Activated T-cell treated with anti-CD3 and anti-CD28 coated beads, Interleukin-2, amount 50 U/mL, for 72 hours (primary cell): ENCODE measurements at regions not wholly inside any gene's neighbourhood (a gene's known extent, or its start where the extent isn't known, plus 50 kb on each side); places are given as distances from the start of the nearest gene placed in this dataset.

Experiments
- ATAC-seq, 2 donors: fragments of 150-1000 bp; cut with Tn5 transposase; replicated peaks in 1 of 2; 2 replicates each; pipeline ENCODE4 v1.10.0; 2021; ENCODE audit warnings: moderate library complexity in 2 of 2, mild to moderate bottlenecking in 1 of 2
- DNase-seq, 2 donors: peaks; one replicate each; pipeline ENCODE4 v3.0.0; 2021 to 2022; ENCODE audit warnings: mixed read lengths in 1 of 2
- H3K27ac Mint-ChIP-seq: one replicate; pipeline ENCODE4 v1.8.0; 2022; ENCODE audit warnings: mild to moderate bottlenecking, moderate library complexity, mixed read lengths
- H3K27me3 Mint-ChIP-seq: one replicate; pipeline ENCODE4 v1.8.0; 2022; ENCODE audit warnings: low read depth, mixed read lengths
- H3K36me3 Mint-ChIP-seq, 2 donors: one replicate each; pipeline ENCODE4 v1.8.0; 2022; ENCODE audit warnings: mixed read lengths in 2 of 2, mild to moderate bottlenecking in 1 of 2; ENCODE audit not compliant: insufficient read depth in 2 of 2
- H3K4me1 Mint-ChIP-seq: one replicate; pipeline ENCODE4 v1.8.0; 2022; ENCODE audit warnings: low read depth, mixed read lengths
- H3K4me3 Mint-ChIP-seq, 2 donors: one replicate each; pipeline ENCODE4 v1.8.0; 2022; ENCODE audit warnings: mild to moderate bottlenecking in 2 of 2, mixed read lengths in 2 of 2, moderate library complexity in 2 of 2
- H3K9me3 Mint-ChIP-seq, 2 donors: one replicate each; pipeline ENCODE4 v1.8.0; 2022; ENCODE audit warnings: mixed read lengths in 2 of 2

DNA sequence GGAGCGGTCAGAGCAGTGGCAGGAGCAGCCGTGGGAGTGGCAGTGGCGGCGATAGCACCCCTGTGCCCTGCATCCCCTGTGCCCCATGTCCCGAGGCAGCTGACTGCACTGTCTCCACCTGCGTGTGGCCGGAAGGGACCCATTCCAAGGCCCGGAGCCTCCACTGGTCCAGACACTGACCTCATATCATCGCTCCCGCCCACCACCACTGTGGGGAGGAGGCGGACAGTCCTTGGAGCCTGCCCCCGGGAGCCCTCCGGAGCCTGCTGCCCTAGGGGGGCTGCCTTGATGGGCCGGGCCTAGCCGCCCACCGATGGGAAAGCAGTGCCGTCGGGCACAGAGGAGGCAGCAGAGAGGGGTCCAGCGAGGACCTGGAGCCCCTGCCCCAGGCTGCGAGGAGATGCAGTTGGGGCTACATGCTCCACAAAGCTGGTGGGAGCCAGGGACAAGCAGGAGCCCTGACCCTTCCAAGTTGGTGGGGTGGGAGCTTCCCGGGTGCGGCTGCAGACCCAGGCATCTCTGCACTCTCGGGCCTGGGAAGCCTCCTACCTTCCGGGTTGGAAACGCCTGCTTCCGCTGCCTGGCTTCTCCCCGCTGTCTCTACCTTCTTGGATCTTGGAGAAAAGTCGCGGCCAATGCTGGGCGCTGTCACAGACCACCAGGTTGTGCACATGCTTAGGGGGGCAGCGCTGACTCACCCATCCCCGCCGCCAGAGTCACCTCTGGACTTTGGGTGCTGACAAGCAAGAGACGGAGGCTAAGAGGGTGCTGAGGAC, 283.2 kb upstream of the ROBO1 start:
- DNase-seq (no peak), ATAC-seq (no peak)
- H3K4me1 Mint-ChIP-seq: no peaks in the 10 kb centered on the region
- H3K4me3 Mint-ChIP-seq: no peak overlapping the region
- no peak overlapping the region for H3K27ac Mint-ChIP-seq
- no peaks in the 10 kb centered on the region for H3K36me3 Mint-ChIP-seq
- peaks cover 6 to 7% of the 10 kb centered on the region in 2 donors for H3K9me3 Mint-ChIP-seq
- H3K27me3 Mint-ChIP-seq: no peaks in the 10 kb centered on the region

DNA sequence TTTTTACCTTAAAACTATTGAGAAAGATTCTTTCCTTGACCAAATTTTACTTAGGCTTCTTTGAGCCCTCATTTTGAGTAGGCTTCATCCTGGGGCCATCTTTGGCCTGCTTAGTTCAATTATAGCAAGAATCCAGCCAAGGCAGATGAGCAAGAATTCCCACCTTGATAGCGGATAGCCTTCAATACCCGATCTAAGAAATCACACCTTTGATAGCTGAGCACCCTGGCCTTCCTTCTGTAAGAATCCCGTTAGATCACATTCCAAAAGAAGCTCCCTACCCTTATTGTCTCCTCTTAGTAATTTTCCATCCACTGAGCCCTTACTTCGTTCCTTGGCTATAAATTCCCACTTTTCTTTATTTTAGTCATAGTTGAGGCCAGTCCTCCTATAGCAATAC, 275.4 kb upstream of the ROBO1 start:
- Mint-ChIP-seq H3K27me3 (no peaks in the 10 kb centered on the region), H3K4me1 (no peaks in the 10 kb centered on the region), H3K9me3 (peaks cover 3 to 5% of the 10 kb centered on the region in 2 donors), H3K4me3 (no peak overlapping the region), H3K36me3 (peaks cover 0 to 3% of the 10 kb centered on the region in 2 donors), H3K27ac (no peak overlapping the region)
- DNase-seq: no peak
- no peak for ATAC-seq

DNA sequence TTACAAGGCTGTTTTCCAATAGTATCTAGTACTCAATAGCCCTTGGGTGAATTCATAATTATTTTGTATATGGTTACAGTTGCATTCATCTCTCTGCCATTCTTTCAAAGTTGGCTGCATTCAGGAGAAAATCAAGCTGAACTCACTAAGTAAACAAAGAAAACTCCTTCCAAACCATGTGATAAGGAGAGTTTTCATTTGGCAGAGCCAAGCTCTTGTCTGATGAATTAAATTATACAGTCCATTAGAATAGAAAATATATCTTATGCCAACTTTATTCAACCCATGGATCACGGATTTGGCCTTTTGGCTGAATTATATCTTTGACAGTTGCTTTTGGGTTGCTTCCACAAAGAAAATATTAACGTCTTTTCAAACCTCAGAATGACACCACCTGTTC, 272.3 kb upstream of the ROBO1 start:
- ATAC-seq (no peak), DNase-seq (no peak)
- Mint-ChIP-seq H3K4me1 (no peaks in the 10 kb centered on the region), H3K9me3 (peaks cover 0 to 5% of the 10 kb centered on the region in 2 donors), H3K27ac (no peak overlapping the region), H3K36me3 (no peaks in the 10 kb centered on the region), H3K4me3 (no peak overlapping the region), H3K27me3 (no peaks in the 10 kb centered on the region)

DNA sequence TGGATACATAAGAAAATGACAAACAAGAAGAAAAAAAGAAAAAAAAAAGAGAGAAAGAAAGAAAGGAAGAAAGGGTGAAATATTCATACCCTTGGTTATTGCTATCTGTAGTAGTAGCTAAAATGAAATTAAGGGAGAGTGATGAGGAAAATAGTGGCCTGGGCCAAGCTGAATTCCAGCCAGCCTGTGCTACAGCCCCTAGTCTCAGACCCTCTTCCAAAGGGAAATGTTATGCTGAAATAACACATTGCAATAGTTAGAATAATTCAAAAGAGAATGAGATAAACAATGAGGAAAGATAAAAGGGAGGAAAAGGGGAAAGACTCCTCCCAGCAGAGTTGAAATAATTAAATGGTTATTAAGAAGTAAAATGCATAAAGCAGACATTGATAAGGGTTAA, 268.4 kb upstream of the ROBO1 start:
- H3K9me3 Mint-ChIP-seq: peaks cover 0 to 2% of the 10 kb centered on the region in 2 donors
- H3K27me3 Mint-ChIP-seq: no peaks in the 10 kb centered on the region

DNA sequence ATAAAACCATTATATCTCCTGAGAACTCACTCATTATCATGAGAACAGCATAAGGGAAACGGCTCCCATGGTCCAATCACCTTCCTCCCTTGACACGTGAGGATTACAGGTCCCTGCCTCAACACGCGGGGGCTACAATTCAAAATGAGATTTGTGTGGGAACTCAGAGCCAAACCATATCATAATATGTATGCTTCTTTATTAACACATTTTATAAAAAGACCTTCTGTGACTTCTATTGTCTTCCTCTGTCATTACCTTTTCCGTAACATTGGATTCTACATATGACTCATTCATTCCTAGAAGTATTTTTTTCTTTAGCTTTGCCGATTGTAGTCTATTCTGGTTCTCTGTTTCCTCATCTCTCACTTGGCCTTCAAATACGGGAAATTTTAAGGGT, 267.2 kb upstream of the ROBO1 start:
- H3K27ac Mint-ChIP-seq: no peak overlapping the region
- no peak for ATAC-seq
- peaks cover 0 to 2% of the 10 kb centered on the region in 2 donors for H3K9me3 Mint-ChIP-seq
- H3K36me3 Mint-ChIP-seq: no peaks in the 10 kb centered on the region
- no peak overlapping the region for H3K4me3 Mint-ChIP-seq
- no peaks in the 10 kb centered on the region for H3K4me1 Mint-ChIP-seq
- DNase-seq: no peak
- no peaks in the 10 kb centered on the region for H3K27me3 Mint-ChIP-seq

More for the DNA sequence above, 268.4 kb upstream of the ROBO1 start:
- ATAC-seq: no peak
- Mint-ChIP-seq H3K4me1 (no peaks in the 10 kb centered on the region), H3K36me3 (no peaks in the 10 kb centered on the region), H3K27ac (no peak overlapping the region), H3K4me3 (no peak overlapping the region)
- DNase-seq: no peak

DNA sequence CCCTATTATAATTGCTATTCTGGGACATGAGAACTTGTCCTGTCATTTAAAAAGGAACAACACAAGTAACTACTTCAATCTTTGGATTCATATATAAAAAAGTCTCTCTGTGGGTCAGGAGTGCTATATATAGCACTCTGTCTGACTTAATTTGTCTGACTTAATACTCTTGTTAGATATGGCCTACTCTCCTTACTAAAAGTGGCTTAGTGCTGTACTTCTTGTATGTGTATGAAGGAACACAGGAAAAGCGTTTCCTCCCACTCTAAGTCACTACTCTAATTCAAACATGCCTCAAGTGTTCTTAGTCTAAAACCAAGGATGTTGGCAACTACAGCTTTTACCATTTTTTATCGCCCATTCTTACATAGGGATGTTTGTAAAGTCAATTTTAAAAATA, 255.2 kb upstream of the ROBO1 start:
- H3K27ac Mint-ChIP-seq: no peak overlapping the region
- no peak for ATAC-seq
- no peak overlapping the region for H3K4me3 Mint-ChIP-seq
- H3K27me3 Mint-ChIP-seq: no peaks in the 10 kb centered on the region
- DNase-seq: no peak
- no peaks in the 10 kb centered on the region for H3K4me1 Mint-ChIP-seq
- H3K36me3 Mint-ChIP-seq: no peaks in the 10 kb centered on the region
- H3K9me3 Mint-ChIP-seq: peaks cover 3 to 14% of the 10 kb centered on the region in 2 donors

DNA sequence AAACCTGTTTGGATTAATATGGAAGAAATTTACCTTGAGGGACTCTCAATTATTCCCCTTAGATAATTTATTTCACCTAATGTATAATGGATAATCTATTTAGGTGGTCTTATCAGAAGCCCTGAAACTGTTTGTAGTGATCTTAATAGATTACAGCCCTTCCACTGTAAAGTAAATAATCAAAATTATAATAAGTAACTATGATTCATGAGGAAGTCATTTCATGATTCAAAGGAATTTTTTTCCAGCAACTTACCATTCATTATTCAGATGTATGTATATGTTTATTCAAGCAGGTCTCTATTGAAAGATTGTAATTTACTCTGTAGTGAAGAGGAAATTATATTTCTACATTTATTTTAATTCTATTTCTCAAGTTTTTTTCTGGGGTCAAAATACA, 250.6 kb upstream of the ROBO1 start:
- ATAC-seq (no peak), DNase-seq (no peak)
- H3K4me1 Mint-ChIP-seq: no peaks in the 10 kb centered on the region
- peaks cover 3 to 12% of the 10 kb centered on the region in 2 donors for H3K9me3 Mint-ChIP-seq
- no peak overlapping the region for H3K27ac Mint-ChIP-seq
- no peaks in the 10 kb centered on the region for H3K36me3 Mint-ChIP-seq
- no peaks in the 10 kb centered on the region for H3K27me3 Mint-ChIP-seq
- H3K4me3 Mint-ChIP-seq: no peak overlapping the region

DNA sequence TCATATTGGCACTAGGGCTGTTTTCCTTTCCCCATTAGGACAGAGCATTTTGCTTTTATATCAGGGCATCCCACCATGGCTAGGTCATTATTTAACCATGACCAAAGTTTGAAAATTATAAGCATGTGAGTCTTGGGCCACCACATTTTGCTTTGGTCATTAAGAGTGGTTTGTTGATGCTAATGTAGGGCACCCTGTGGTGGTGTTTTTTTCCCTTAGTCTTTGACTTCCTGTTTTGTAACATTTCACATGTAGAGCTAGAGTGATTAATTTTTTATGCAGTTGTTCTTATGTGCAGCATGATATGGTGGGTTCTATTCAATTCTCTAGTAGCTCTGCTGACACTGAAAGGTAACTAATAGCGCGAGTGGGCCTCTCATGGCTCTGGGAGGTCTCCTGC, 249.6 kb upstream of the ROBO1 start:
- H3K4me1 Mint-ChIP-seq: no peaks in the 10 kb centered on the region
- H3K9me3 Mint-ChIP-seq: peaks cover 4 to 13% of the 10 kb centered on the region in 2 donors
- ATAC-seq: no peak
- H3K27ac Mint-ChIP-seq: no peak overlapping the region
- DNase-seq: no peak
- H3K27me3 Mint-ChIP-seq: no peaks in the 10 kb centered on the region
- peaks cover 0 to under 1% of the 10 kb centered on the region in 2 donors for H3K36me3 Mint-ChIP-seq
- no peak overlapping the region for H3K4me3 Mint-ChIP-seq

DNA sequence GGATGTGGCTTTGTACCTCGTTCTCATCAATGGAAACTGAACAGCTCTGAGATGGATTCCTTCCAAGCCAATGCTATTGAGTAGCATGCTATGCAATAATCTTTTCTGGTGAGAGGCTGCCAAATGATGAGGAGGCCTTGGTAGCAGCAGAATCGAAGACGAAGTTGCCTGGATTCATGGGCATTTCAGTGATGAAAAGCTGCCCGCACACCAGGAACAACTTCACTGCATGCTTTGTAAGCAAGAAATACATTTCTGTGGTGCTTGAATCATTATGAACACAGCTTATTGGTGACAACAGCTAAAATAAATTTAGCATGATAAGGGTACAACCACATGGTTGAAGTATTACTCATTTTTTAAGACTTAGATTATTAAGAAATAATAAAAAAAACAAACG, 246.8 kb upstream of the ROBO1 start:
- Mint-ChIP-seq H3K4me3 (no peak overlapping the region), H3K36me3 (peaks cover 0 to 2% of the 10 kb centered on the region in 2 donors), H3K4me1 (no peaks in the 10 kb centered on the region), H3K27me3 (no peaks in the 10 kb centered on the region), H3K9me3 (peaks cover 3 to 5% of the 10 kb centered on the region in 2 donors), H3K27ac (no peak overlapping the region)
- DNase-seq: no peak
- ATAC-seq: no peak

DNA sequence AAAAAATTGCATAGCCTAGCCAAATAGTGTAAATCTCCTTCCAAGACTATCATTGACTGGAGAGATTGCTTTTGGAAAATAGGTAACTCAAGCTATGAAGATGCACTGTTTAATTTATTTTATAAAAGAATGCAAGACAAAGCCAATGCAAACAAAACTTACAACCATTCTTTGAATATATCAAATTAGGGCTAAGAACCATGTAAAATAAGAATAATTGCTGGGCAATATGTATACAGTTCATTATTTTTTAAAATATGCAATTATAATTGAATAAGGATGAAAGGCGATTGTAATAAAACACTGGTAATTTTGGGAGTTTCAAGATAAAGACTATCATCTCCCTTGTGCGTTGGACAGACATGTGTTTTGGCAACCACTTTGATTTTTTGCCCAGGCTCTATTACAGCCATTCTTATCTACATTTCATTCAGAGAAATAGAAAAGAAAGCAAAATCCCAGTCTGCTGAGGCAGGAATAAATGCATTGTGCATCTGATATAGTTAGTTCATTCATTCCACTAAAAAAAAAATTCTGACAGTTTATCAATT, 242.3 kb upstream of the ROBO1 start:
- H3K4me3 Mint-ChIP-seq: no peak overlapping the region
- H3K27me3 Mint-ChIP-seq: no peaks in the 10 kb centered on the region
- peaks cover 0 to 2% of the 10 kb centered on the region in 2 donors for H3K36me3 Mint-ChIP-seq
- H3K4me1 Mint-ChIP-seq: no peaks in the 10 kb centered on the region
- ATAC-seq: no peak
- H3K27ac Mint-ChIP-seq: no peak overlapping the region
- peaks cover 4 to 7% of the 10 kb centered on the region in 2 donors for H3K9me3 Mint-ChIP-seq
- no peak for DNase-seq

DNA sequence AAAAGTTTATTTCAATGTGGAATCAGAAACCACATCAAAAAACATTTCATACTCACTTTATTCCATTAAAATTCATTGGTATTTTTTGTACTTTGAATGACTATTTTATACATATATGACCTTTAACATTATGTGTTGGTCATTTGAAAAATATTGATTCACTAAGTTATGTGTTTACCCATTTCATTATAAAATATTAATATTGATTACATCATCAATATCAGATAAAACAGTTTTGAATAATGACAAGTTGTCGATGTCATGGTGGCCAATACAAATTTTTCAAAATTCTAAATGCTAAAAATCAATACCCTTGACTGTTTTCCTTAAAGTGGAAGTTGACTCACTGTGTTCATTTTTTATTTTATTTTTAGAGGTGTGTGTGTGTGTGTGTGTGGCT, 239.7 kb upstream of the ROBO1 start:
- Mint-ChIP-seq H3K27ac (no peak overlapping the region), H3K9me3 (peaks cover 4 to 7% of the 10 kb centered on the region in 2 donors), H3K27me3 (no peaks in the 10 kb centered on the region), H3K36me3 (peaks cover 0 to 2% of the 10 kb centered on the region in 2 donors), H3K4me3 (no peak overlapping the region), H3K4me1 (no peaks in the 10 kb centered on the region)
- ATAC-seq (no peak), DNase-seq (no peak)

DNA sequence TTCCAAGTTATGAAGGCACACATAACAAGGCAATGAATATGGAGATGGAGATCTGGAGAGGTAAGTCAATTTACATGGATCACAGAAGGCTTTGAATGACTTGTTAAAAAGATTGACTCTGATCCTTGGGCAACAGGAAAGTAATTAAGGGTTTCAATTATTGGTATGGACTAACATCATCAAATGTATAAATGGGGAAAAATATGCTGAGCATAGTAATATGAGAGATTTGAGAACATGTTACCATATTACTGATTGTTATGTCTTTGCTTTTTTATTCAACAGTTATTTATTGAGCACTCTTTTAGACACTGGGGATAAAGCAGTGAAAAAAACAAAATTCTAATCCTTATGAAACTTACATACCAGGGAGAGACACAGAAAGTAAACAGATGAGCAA, 238.5 kb upstream of the ROBO1 start:
- Mint-ChIP-seq H3K27ac (no peak overlapping the region), H3K36me3 (no peaks in the 10 kb centered on the region), H3K27me3 (no peaks in the 10 kb centered on the region), H3K4me1 (no peaks in the 10 kb centered on the region), H3K9me3 (peaks cover 1 to 3% of the 10 kb centered on the region in 2 donors), H3K4me3 (no peak overlapping the region)
- DNase-seq (no peak), ATAC-seq (no peak)

DNA sequence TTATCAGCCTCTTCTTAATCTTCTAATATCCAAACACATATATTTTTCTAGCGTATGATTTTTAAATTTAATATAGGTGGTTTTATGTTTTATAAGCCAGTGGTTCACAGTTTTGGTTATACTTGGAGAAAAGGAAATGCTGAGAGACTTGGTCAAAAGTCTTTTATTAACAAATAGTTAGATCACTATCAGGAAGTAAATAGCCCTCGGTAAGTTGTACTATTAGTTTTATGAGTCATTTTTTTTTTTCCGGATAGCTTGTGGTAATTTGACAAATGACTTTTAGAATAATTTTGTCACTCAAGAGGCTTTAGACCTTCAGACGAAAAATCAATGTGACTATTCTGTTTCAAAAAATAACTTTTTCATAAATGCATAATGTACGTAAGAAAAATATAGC, 232.2 kb upstream of the ROBO1 start:
- H3K27ac Mint-ChIP-seq: no peak overlapping the region
- no peaks in the 10 kb centered on the region for H3K4me1 Mint-ChIP-seq
- peaks cover 0 to 3% of the 10 kb centered on the region in 2 donors for H3K9me3 Mint-ChIP-seq
- H3K36me3 Mint-ChIP-seq: peaks cover 0 to 2% of the 10 kb centered on the region in 2 donors
- no peaks in the 10 kb centered on the region for H3K27me3 Mint-ChIP-seq
- H3K4me3 Mint-ChIP-seq: no peak overlapping the region
- ATAC-seq (no peak), DNase-seq (no peak)

DNA sequence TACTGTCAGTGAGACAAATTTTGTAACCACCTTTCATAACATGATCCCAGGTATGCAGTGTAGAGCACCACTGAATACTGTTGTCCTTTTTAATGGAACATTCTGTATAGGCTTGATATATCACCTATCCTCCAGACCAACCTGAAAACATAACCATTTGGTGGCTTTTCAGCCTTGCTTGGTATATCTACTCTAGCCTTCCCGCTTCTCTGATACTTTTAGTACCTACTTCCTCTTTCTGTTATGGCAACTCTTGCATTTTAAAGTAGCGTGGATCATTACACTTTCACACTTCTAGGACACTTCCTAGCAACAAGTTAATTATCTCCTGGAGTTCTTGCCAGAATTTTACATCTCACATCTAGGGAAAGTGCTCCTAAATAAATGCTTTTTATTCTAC, 226.6 kb upstream of the ROBO1 start:
- peaks cover 0 to 2% of the 10 kb centered on the region in 2 donors for H3K36me3 Mint-ChIP-seq
- H3K4me1 Mint-ChIP-seq: no peaks in the 10 kb centered on the region
- ATAC-seq: no peak
- H3K27me3 Mint-ChIP-seq: no peaks in the 10 kb centered on the region
- H3K4me3 Mint-ChIP-seq: no peak overlapping the region
- H3K27ac Mint-ChIP-seq: no peak overlapping the region
- no peak for DNase-seq
- H3K9me3 Mint-ChIP-seq: peaks cover 3 to 8% of the 10 kb centered on the region in 2 donors
